ENCODE measurements at regions not wholly inside any gene's neighbourhood (a gene's known extent, or its start where the extent isn't known, plus 50 kb on each side); places are given as distances from the start of the nearest gene placed in this dataset.

GRCh38 chr11:27868709-27869108, 168.5 kb upstream of the BDNF start:
- Mint-ChIP-seq H3K27ac (no peak overlapping the region), H3K9me3 (peaks cover 7% of the 10 kb centered on the region), H3K4me1 (ENCODE audit: low read depth) (peaks cover 27% of the 10 kb centered on the region), H3K27me3 (ENCODE audit: insufficient read depth) (no peaks in the 10 kb centered on the region; the same call in 1 of the 2 replicates), H3K36me3 (ENCODE audit: low read depth) (peaks cover 10% of the 10 kb centered on the region; the same call in 1 of the 2 replicates), H3K4me3 (no peak overlapping the region)
- no peak for DNase-seq
- TF ChIP-seq CTCF (IDR thresholded peaks at IDR 0.05) = no peak

GRCh38 chr11:27868226-27868625, 168.0 kb upstream of the BDNF start:
- peaks cover 7% of the 10 kb centered on the region for H3K9me3 Mint-ChIP-seq

GRCh38 chr11:27865105-27865504, 164.8 kb upstream of the BDNF start:
- H3K27me3 Mint-ChIP-seq (ENCODE audit: insufficient read depth) = no peaks in the 10 kb centered on the region; the same call in 1 of the 2 replicates
- H3K9me3 Mint-ChIP-seq = no peaks in the 10 kb centered on the region
- TF ChIP-seq CTCF (IDR thresholded peaks at IDR 0.05) = no peak
- peaks cover 13% of the 10 kb centered on the region; the same call in 1 of the 2 replicates for H3K36me3 Mint-ChIP-seq (ENCODE audit: low read depth)
- H3K4me1 Mint-ChIP-seq (ENCODE audit: low read depth) = peaks cover 63% of the 10 kb centered on the region
- no peak for DNase-seq
- no peak overlapping the region for H3K27ac Mint-ChIP-seq
- no peak overlapping the region for H3K4me3 Mint-ChIP-seq

More at GRCh38 chr11:27868226-27868625, 168.0 kb upstream of the BDNF start:
- DNase-seq = no peak
- Mint-ChIP-seq H3K4me1 (ENCODE audit: low read depth) (peaks cover 32% of the 10 kb centered on the region), H3K27me3 (ENCODE audit: insufficient read depth) (no peaks in the 10 kb centered on the region; the same call in 1 of the 2 replicates), H3K4me3 (no peak overlapping the region), H3K36me3 (ENCODE audit: low read depth) (peaks cover 10% of the 10 kb centered on the region; the same call in 1 of the 2 replicates), H3K27ac (no peak overlapping the region)
- no peak for TF ChIP-seq CTCF (IDR thresholded peaks at IDR 0.05)

GRCh38 chr11:27864611-27865010, 164.4 kb upstream of the BDNF start:
- H3K4me1 Mint-ChIP-seq (ENCODE audit: low read depth) = peaks cover 68% of the 10 kb centered on the region
- H3K9me3 Mint-ChIP-seq = no peaks in the 10 kb centered on the region
- H3K27ac Mint-ChIP-seq = no peak overlapping the region
- TF ChIP-seq CTCF (IDR thresholded peaks at IDR 0.05) = no peak
- H3K4me3 Mint-ChIP-seq = no peak overlapping the region
- no peaks in the 10 kb centered on the region; the same call in 1 of the 2 replicates for H3K27me3 Mint-ChIP-seq (ENCODE audit: insufficient read depth)
- no peak for DNase-seq
- H3K36me3 Mint-ChIP-seq (ENCODE audit: low read depth) = peaks cover 18% of the 10 kb centered on the region; the same call in 1 of the 2 replicates

- Mint-ChIP-seq H3K4me1 (ENCODE audit: low read depth) (peaks cover 73% of the 10 kb centered on the region), H3K27ac (no peak overlapping the region), H3K36me3 (ENCODE audit: low read depth) (peaks cover 21% of the 10 kb centered on the region; the same call in 1 of the 2 replicates), H3K27me3 (ENCODE audit: insufficient read depth) (no peaks in the 10 kb centered on the region; the same call in 1 of the 2 replicates), H3K4me3 (no peak overlapping the region), H3K9me3 (no peaks in the 10 kb centered on the region)
- DNase-seq = no peak
- no peak for TF ChIP-seq CTCF (IDR thresholded peaks at IDR 0.05)
Observed at GRCh38 chr11:27864091-27864491, 163.8 kb upstream of the BDNF start.

Data from HFFc6 (cell line).